PFSK-1 (cell line): ENCODE measurements at regions not wholly inside any gene's neighbourhood (a gene's known extent, or its start where the extent isn't known, plus 50 kb on each side); places are given as distances from the start of the nearest gene placed in this dataset.

ENCODE experiments used
- POLR2AphosphoS5 ChIP-seq: IDR thresholded peaks from 2 replicates; pipeline ENCODE4 v1.6.1; 2012; ENCODE audit warnings: low read depth, mild to moderate bottlenecking, control low read depth, low read length, moderate library complexity
- TAF1 ChIP-seq: IDR thresholded peaks from 2 replicates; pipeline ENCODE4 v1.6.1; 2012; ENCODE audit warnings: low read length, control low read depth, borderline replicate concordance; ENCODE audit not compliant: insufficient read depth

GRCh38 chr1:228852511-228853088 is 117.3 kb downstream of the RHOU start:
- no peak for TF ChIP-seq POLR2AphosphoS5
- TF ChIP-seq TAF1, result no peak
